HG03045 (cell line): ENCODE measurements at regions not wholly inside any gene's neighbourhood (a gene's known extent, or its start where the extent isn't known, plus 50 kb on each side); places are given as distances from the start of the nearest gene placed in this dataset.
"Not testable (repeated sequence)": the region's sequence is repeated elsewhere in the genome, so short reads cannot be mapped to it uniquely, and the experiment has no call there.

Source experiments
- ATAC-seq: cut with Tn5 transposase; IDR thresholded peaks from one replicate; pipeline ENCODE4 v1.9.1; 2021; ENCODE audit warnings: mild to moderate bottlenecking, moderate library complexity; ENCODE audit not compliant: unreplicated experiment

GRCh38 chr7:79965946-79966345 is 168.7 kb upstream of the GNAI1 start:
- ATAC-seq, result no peak

- no peak for ATAC-seq
Observed at GRCh38 chr7:79964463-79964862, 170.2 kb upstream of the GNAI1 start.

DNA sequence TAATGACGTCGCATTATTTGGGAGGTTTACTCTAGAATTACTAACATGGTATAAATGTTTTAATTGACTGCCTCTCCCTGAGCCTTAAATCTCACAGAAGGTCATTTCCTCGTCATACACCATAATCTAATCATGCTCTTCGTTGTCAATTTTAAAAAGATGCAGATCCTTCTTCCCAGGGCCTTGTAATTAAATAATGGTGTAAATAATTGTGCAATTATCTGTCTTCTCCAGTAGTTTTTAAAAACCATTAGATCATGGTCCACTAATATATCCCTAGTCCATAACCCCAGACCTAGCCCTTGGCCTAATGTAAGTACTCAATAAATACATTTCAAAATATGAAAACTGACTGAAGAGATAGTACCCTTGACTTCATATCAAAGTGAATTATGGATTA is 181.5 kb upstream of the GNAI1 start:
- ATAC-seq, result no peak

GRCh38 chr7:79952399-79952798 is 182.2 kb upstream of the GNAI1 start:
- no peak for ATAC-seq

DNA sequence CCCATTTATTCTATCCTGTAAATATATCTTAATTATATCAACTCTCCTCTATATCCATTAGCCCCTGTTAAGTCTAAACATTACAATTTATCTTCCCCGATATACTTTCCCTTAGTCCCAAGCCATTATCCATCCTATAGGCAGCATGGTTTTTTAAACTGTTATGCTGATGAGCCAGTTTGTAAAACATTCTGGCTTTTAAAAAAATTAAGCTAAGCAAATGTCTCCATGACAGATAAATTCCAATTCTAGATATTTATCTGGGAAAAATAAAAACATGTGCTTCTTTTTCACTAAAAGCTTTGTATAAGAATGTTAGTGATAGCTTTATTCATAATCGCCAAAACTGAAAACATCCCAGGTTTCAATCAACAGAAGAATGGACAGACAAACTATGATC is 183.2 kb upstream of the GNAI1 start:
- ATAC-seq, result no peak

GRCh38 chr7:79949778-79950177 is 184.9 kb upstream of the GNAI1 start:
- ATAC-seq, result no peak

DNA sequence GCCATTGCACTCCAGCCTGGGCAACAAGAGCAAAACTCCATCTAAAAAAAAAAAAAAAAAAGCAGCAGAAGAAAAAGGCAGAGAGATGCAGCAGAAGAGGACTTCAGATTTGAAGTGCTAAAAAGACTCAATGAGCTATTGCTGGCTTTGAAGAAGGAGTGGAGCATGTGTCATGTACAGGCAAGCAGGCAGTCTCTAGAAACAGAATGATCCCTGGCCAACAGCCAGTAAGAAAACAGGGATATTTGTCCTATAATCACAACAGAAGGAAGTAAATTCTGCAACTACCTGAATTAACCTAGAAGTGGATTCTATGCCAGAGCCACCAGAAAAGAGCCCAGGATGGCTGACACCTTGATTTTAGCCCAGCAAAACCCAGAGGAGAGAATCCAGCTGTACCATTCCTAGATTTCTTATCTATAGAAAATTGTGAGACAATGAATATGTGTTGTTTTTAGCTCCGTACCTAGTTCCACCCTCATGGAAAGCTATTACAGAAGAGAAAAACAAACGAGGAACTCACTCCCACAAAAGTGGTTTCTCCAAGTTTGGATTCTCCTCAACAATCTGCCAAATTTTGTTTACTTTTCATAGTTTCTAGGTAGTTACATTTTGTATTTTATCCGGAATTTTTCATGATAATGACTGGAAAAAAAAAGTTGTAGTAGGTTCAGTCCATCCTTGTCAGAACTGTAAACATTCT is 198.2 kb upstream of the GNAI1 start:
- no peak for ATAC-seq

GRCh38 chr7:79934727-79935126 is 199.9 kb upstream of the GNAI1 start:
- ATAC-seq, result no peak

DNA sequence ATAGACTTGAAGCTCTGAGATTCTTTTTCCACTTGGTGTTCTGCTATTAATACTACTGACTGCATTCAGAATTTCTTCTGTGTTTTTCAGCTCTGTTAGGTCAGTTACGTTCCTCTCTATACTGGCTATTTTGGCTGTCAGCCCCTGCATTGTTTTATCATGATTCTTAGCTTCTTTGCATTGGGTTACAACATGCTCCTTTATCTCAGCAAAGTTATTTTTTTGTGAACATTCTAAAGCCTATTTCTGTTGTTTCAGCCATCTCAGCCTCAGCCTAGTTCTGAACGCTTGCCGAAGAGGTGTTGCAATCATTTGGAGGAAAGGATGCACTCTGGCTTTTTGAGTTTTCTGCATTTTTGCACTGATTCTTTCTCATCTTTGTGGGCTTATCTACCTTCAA is 201.5 kb upstream of the GNAI1 start:
- ATAC-seq, result no peak

- no peak for ATAC-seq
Observed at GRCh38 chr7:79930604-79931003, 204.0 kb upstream of the GNAI1 start.

DNA sequence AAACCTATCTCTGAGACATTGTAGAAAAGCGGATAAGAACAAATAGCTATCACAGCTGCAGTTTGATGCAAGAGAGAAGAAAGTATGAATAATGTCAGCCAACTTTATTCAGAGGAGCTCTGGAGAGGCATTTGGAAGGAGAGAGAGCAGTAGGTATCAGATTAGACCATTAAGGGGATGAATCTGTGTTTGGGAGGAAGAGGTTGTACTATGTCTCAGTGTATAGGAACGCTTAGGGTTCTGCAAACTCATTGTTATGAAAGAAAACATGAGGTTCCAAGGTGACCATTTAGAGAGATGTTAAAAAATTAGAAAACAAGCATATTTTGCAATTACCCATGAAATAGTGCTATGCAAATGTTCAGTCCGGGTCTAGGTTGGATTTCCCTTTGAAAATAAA is 207.5 kb upstream of the GNAI1 start:
- ATAC-seq, result no peak

DNA sequence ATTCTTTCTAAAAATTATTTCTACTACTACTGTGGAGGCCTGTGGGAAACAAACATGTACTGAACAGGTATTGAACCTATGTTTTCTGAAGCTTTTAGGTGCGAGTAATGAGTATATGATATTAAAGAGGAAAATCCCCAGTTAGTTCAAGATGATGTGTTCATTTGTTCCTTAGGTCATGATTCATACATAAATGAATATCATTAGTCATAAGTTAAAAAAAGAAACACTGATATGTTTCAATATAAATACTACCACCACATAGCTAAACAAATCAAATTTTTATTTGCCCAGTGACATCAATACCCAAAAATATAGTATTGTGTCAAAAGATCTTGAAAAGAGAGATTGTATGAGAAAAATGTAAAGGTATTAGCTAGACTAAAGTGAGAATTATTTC is 210.7 kb upstream of the GNAI1 start:
- ATAC-seq, result no peak

DNA sequence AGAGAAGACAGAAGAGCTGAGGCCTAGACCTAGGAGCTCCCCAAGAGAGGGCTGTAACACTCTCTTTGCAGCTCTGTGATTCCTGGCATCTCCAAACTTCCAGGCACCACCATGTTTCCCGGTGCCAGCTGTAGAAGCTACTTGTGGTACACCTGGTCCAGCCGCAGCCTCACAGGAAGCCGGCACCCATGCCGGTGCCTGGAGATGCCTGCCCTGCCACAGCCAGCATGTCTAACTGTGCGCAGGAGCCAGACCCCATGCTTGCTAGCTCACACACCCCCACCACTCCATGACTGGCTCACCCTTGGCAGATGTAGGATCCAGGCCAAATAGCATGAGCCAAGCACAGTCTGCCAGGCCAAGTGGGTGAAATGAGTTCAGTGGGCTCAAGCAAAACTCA is 211.7 kb upstream of the GNAI1 start:
- ATAC-seq, result no peak

DNA sequence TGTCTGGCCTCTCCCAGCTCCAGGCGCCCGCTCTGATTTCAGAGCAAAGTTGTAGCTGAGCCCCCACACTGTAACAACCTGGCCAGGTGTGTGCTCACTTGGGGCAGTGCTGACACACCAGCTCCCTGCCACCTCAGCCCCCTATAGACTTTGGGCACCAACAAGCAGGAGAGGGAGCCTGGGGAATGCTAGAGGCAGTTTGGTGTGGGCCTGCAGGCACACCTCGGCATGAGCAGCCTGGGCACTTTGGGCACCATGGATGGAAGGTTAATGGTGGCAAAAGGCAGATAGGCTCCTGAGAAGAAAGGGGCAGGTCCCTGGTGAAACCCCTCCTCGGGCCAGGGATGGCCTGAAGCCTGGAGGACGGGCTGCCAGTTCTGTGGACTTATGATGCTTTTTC is 212.7 kb upstream of the GNAI1 start:
- ATAC-seq, result no peak

DNA sequence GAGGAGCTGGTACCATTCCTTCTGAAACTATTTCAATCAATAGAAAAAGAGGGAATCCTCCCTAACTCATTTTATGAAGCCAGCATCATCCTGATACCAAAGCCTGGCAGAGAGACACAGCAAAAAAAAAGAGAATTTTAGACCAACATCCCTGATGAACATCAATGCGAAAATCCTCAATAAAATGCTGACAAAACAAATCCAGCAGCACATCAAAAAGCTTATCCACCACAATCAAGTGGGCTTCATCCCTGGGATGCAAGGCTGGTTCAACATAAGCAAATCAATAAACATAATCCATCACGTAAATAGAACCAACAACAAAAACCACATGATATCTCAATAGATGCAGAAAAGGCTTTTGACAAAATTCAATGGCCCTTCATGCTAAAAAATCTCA is 216.0 kb upstream of the GNAI1 start:
- not testable (repeated sequence) for ATAC-seq

DNA sequence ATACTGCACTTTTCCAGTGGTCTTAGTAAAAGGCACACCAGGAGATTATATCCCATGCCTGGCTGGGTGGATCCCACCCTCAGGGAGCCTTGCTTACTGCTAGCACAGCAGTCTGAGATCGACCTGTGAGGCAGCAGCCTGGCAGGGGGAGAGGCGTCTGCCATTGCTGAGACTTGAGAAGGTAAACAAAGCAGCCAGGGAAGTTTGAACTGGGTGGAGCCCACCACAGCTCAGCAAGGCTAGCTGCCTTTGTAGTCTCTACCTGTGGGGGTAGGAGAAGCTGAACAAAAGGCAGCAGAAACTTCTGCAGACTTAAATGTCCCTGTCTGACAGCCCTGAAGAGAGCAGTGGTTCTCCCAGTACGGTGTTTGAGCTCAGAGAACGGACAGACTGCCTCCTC is 219.3 kb upstream of the GNAI1 start:
- ATAC-seq, result not testable (repeated sequence)

DNA sequence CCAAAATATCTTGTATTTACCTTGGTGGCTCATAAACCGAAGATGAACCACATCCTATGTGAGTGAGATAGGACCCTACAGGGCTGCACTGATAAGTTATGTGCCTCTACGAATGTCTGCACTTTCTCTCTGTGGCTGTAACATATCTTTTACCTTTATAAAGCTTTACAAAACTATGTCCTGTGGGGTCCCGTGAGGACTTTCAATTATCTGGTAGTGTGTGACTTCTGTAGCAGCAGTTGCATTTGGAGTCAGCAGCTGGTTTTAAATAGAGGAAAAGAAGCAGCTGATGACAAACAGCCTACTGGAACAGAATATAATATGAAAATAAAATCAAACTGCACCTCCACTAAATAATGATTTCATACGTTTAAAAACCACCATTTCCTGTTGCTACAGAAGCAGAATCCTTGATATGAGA is 222.4 kb upstream of the GNAI1 start:
- ATAC-seq, result no peak

DNA sequence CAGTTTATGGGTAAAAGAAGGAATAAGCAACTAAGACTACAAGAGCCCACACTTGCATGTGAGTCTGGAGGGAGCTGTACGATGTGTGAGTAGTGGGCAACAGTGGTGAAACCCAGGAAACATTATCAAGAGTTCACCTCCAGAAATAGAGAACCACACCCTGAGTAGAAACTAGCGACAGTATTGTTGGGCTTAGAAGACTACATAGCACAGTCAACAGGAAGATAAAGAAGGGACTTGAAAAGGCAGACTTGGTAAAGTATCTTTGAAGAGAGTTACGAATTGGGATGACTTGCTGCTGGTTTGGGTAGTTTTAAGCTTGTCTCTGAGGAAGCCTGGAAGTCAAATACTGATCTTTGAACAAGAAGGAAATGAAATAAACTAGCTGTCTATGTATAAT is 223.2 kb upstream of the GNAI1 start:
- no peak for ATAC-seq

GRCh38 chr7:79909176-79909575 is 225.5 kb upstream of the GNAI1 start:
- no peak for ATAC-seq

DNA sequence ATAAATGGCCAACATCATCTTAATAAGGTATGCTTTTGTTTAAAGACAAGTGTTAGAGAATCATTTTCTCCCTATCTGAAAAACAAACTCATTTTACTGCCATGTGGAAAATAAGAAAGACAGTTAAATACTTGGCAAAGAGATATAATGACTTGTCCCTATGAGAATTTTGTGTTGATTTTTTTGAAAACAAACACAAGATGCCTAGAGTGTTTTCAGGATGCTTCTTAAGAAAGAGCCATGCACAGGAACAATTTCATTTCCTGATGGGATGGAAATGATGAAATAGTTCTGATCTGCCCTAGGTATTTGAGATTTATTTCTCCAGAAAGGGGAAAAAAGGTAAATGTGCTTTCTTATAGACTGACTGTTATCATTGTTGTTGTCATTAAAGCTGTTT is 237.5 kb upstream of the GNAI1 start:
- no peak for ATAC-seq

GRCh38 chr7:79893991-79894390 is 240.6 kb upstream of the GNAI1 start:
- no peak for ATAC-seq

DNA sequence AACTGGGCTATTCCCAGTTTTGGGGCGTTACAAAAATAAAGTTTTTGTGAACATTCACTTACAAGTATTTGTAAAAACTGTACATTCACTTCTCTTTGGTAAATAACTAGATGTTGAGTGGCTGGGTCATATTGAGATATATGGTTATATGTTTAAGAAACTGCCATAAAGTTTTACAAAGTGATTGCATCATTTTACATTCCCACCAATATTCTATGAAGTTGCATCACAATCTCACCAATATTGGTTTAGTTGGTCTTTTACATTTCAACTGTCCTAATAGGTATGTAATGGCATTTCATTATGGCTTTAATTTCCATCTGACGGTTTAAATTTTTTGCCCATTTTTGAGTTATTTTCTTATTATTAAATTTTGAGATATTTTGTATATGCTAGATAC is 251.7 kb upstream of the GNAI1 start:
- no peak for ATAC-seq

- ATAC-seq, result no peak
Observed at GRCh38 chr7:79880312-79880711, 254.3 kb upstream of the GNAI1 start.
